ENCODE measurements at regions not wholly inside any gene's neighbourhood (a gene's known extent, or its start where the extent isn't known, plus 50 kb on each side); places are given as distances from the start of the nearest gene placed in this dataset.
"Not testable (repeated sequence)": the region's sequence is repeated elsewhere in the genome, so short reads cannot be mapped to it uniquely, and the experiment has no call there.

DNA sequence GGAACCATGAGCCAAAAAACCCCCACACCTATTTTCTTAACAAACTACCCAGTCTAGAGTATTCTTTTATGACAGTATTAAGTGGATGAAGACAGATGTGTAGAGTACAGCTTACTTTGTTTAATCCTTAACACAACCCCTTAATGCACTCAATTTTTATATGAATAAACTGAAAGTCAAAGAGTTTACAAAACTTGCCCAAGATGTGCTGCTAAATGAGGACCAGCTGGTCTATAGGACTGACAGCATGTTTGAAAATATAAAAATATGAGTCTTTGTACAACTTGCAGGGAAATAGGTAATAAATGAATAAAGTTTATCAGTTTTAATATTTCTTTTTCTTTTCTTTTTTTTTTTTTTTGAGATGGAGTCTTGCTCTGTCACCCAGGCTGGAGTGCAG lies 102.3 kb downstream of the ZFY start:
- Histone ChIP-seq H3K27ac (no peak overlapping the region), H3K9me3 (no peaks in the 10 kb centered on the region), H3K27me3 (no peaks in the 10 kb centered on the region), H3K4me3 (no peak overlapping the region), H3K4me1 (no peaks in the 10 kb centered on the region), H3K36me3 (no peaks in the 10 kb centered on the region)
- no peak for DNase-seq
- TF ChIP-seq, protein P1, sequence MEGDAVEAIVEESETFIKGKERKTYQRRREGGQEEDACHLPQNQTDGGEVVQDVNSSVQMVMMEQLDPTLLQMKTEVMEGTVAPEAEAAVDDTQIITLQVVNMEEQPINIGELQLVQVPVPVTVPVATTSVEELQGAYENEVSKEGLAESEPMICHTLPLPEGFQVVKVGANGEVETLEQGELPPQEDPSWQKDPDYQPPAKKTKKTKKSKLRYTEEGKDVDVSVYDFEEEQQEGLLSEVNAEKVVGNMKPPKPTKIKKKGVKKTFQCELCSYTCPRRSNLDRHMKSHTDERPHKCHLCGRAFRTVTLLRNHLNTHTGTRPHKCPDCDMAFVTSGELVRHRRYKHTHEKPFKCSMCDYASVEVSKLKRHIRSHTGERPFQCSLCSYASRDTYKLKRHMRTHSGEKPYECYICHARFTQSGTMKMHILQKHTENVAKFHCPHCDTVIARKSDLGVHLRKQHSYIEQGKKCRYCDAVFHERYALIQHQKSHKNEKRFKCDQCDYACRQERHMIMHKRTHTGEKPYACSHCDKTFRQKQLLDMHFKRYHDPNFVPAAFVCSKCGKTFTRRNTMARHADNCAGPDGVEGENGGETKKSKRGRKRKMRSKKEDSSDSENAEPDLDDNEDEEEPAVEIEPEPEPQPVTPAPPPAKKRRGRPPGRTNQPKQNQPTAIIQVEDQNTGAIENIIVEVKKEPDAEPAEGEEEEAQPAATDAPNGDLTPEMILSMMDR (IDR thresholded peaks at IDR 0.05), result no peak
- TF ChIP-seq POLR2A (IDR thresholded peaks at IDR 0.05), result no peak

DNA sequence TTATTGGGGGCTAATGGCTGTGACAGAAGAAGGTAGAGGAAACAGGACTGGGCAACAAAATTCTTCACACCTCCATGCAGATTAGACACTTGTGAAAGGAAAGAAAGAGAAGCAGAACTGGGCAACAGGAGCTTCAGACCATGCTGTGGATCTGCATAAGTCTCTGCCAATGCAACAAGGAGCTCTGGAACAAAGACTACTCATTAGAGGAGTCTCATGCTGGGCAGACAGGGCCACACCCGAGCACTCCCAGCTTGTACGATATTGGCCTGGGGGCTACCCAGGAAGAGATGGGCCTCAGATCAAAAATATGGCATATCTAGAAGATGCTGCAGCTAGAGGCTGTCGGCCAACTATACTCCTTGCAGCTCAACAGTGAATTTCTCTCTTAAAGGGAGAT lies 105.2 kb downstream of the ZFY start:
- Histone ChIP-seq H3K4me1 (no peaks in the 10 kb centered on the region), H3K4me3 (no peak overlapping the region), H3K9me3 (no peaks in the 10 kb centered on the region), H3K36me3 (no peaks in the 10 kb centered on the region), H3K27me3 (no peaks in the 10 kb centered on the region), H3K27ac (no peak overlapping the region)
- TF ChIP-seq, protein P1 (IDR thresholded peaks at IDR 0.05), result no peak
- TF ChIP-seq POLR2A (IDR thresholded peaks at IDR 0.05), result no peak
- no peak for DNase-seq

DNA sequence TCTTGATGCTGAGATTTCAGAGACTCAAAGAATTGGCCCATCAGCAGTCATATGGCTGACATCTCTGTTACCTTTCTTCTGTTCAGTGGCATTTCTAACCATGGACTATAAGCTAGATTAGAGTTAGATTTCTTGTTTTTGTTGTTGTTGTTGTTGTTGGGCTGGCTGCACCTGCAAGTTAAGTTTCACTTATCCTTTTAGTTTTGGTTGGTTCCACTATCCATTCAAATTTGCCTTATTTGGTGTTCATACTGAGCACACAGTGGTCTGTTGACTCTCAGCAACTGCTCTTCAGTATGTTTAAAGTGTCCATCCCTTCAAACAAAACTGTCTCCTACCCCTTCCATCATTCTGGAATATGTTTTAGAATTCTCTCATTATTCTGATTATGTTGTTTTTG lies 106.8 kb downstream of the ZFY start:
- DNase-seq, result no peak
- H3K27ac ChIP-seq, result no peak overlapping the region
- no peaks in the 10 kb centered on the region for H3K27me3 ChIP-seq

DNA sequence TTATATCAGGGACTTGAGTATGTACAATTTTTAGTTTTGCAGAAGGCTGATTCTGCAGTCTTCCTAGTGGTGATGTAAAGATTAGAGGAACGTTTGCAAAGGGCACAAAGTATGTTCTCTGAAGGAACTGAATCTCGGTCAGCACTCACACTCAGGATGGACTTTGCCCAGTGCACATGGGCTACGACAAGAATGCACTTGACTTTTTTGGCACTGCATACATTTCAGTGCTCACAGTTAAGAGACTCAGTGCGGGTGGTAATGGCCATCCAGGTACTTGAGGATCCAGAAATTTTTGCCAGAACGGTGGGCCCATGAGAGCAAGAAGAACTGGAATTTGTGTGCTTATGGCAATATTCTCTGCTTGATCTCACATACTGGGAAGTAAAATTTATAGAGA lies 107.7 kb downstream of the ZFY start:
- Histone ChIP-seq H3K27me3 (no peaks in the 10 kb centered on the region), H3K4me3 (no peak overlapping the region), H3K36me3 (no peaks in the 10 kb centered on the region), H3K9me3 (no peaks in the 10 kb centered on the region), H3K4me1 (no peaks in the 10 kb centered on the region), H3K27ac (no peak overlapping the region)
- peak in 1 of 3 donors; percentile 44 for DNase-seq
- TF ChIP-seq, protein P1 (IDR thresholded peaks at IDR 0.05), result no peak
- TF ChIP-seq POLR2A (IDR thresholded peaks at IDR 0.05), result no peak

More for the DNA sequence above, 106.8 kb downstream of the ZFY start:
- H3K4me1 ChIP-seq, result no peaks in the 10 kb centered on the region
- no peak overlapping the region for H3K4me3 ChIP-seq
- H3K36me3 ChIP-seq, result no peaks in the 10 kb centered on the region
- H3K9me3 ChIP-seq, result no peaks in the 10 kb centered on the region
- TF ChIP-seq, protein P1 (IDR thresholded peaks at IDR 0.05), result no peak
- TF ChIP-seq POLR2A (IDR thresholded peaks at IDR 0.05), result no peak

DNA sequence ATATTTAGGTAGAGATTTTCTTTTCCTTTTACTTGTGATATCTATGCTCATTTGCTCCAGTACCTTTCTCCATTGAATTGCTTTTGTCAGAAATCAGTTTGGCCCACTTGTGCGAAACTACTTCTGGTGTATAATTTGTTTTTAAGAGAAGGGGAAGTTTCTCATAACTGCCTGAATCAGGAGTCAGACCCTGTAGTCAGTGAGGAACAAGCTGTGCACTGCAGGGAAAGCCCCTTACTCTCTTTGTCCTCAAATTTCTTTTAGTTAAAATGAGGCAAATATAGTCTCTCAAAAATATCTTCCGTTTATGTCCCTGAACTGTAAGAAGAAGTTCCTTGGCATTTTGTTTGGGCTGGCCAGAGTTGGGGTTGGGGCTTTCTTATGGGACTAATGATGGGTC lies 109.9 kb downstream of the ZFY start:
- H3K27me3 ChIP-seq, result no peaks in the 10 kb centered on the region
- no peaks in the 10 kb centered on the region for H3K9me3 ChIP-seq
- no peak for DNase-seq

DNA sequence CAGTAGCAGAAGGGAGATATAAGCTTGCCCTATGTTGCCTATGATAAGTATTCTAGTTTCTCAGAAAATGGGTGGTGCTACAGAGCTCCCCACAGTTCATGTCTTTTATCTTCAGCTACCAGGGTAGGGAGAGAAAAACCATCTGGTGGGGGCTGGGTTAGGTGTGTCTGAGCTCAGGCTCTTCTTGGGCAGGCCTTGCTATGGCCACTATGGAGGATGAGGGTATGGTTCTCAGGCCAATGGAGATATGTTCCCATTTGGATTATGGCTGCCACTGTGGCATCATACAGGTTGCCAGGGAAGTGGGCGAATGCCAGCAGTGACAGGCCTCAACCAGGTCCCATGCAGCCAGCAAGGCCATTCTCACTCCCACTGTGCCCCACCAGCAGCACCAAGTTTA lies 120.3 kb downstream of the ZFY start:
- not testable (repeated sequence) for H3K27me3 ChIP-seq, H3K4me3 ChIP-seq, H3K27ac ChIP-seq

More for the DNA sequence above, 109.9 kb downstream of the ZFY start:
- Histone ChIP-seq H3K27ac (no peak overlapping the region), H3K4me1 (no peaks in the 10 kb centered on the region), H3K36me3 (no peaks in the 10 kb centered on the region), H3K4me3 (no peak overlapping the region)
- no peak for TF ChIP-seq POLR2A (IDR thresholded peaks at IDR 0.05)
- TF ChIP-seq, protein P1 (IDR thresholded peaks at IDR 0.05), result no peak

DNA sequence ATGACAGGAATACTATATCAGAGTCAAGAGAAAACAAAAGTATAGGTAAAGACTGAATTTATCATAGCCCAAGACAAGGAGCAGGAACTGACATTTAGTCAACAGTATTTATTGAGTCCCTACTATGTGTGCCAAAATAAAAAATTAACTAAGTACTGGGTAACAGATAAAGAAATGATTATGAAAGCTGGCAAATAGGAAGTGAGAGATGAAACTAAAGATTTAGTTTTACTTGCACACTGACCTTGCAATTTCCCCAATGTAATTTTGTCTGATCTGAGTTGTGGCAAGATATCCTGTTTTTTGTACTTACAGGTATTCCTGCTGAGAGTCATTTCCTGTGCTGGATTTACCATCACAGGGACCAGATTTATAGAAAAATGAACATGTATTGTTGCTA lies 123.2 kb downstream of the ZFY start:
- H3K9me3 ChIP-seq, H3K36me3 ChIP-seq: not testable (repeated sequence)

More for the DNA sequence above, 120.3 kb downstream of the ZFY start:
- not testable (repeated sequence) for H3K36me3 ChIP-seq, H3K9me3 ChIP-seq, H3K4me1 ChIP-seq, DNase-seq

More for the DNA sequence above, 123.2 kb downstream of the ZFY start:
- H3K27ac ChIP-seq, H3K4me1 ChIP-seq, H3K4me3 ChIP-seq, DNase-seq, H3K27me3 ChIP-seq: not testable (repeated sequence)
